Fibroblast of the aortic adventitia (primary cell): ENCODE measurements at regions not wholly inside any gene's neighbourhood (a gene's known extent, or its start where the extent isn't known, plus 50 kb on each side); places are given as distances from the start of the nearest gene placed in this dataset.
A peak's percentile ranks its signal among the peaks of the same experiment; 100 is the strongest.

Experiments
- DNase-seq: peaks from one replicate; pipeline ENCODE4 v3.0.0-alpha.2; 2010; ENCODE audit warnings: low read depth
- H3K4me3 ChIP-seq: 2 replicates; pipeline ENCODE4 v1.5.1; 2011; ENCODE audit warnings: low read depth, mild to moderate bottlenecking, control low read depth, low read length, moderate library complexity
- TF ChIP-seq, protein P1 (sequence below): IDR thresholded peaks from 2 replicates; pipeline ENCODE4 v1.5.1; 2011; ENCODE audit warnings: mild to moderate bottlenecking, low read length, control low read depth, inconsistent platforms; ENCODE audit not compliant: insufficient read depth

DNA sequence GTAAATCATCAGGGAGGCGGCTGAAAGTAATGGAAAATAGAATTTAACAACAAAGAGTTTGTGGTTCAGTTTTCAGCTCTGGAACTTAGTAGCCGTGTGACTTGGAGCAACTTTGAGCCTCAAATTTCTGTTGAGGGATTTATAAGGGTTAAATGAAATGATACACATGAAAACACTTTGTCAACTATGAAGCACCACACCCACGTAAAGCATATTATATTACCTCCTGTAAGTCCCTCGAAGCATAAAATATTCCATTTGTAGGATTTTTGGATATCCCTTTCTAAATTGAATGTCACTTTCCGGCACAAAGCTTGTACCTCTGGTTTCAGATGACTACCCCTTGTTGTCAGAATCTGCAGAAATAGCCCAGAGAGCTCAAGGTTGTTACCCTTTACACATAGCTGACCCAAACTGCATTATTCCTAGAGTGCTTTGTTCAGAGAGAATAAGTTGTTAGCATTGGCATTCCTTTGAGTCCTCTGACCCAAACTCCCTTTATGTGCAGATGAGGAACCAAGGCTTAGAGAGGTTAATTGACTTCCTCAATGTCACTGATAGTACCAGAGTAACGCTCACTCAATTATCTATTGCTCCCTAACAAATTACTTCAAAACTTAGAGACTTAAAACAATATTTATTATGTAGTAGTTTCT, 187.9 kb upstream of the UMPS start:
- no peak overlapping the region for H3K4me3 ChIP-seq
- no peak for DNase-seq
- TF ChIP-seq, protein P1, sequence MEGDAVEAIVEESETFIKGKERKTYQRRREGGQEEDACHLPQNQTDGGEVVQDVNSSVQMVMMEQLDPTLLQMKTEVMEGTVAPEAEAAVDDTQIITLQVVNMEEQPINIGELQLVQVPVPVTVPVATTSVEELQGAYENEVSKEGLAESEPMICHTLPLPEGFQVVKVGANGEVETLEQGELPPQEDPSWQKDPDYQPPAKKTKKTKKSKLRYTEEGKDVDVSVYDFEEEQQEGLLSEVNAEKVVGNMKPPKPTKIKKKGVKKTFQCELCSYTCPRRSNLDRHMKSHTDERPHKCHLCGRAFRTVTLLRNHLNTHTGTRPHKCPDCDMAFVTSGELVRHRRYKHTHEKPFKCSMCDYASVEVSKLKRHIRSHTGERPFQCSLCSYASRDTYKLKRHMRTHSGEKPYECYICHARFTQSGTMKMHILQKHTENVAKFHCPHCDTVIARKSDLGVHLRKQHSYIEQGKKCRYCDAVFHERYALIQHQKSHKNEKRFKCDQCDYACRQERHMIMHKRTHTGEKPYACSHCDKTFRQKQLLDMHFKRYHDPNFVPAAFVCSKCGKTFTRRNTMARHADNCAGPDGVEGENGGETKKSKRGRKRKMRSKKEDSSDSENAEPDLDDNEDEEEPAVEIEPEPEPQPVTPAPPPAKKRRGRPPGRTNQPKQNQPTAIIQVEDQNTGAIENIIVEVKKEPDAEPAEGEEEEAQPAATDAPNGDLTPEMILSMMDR = no peak

DNA sequence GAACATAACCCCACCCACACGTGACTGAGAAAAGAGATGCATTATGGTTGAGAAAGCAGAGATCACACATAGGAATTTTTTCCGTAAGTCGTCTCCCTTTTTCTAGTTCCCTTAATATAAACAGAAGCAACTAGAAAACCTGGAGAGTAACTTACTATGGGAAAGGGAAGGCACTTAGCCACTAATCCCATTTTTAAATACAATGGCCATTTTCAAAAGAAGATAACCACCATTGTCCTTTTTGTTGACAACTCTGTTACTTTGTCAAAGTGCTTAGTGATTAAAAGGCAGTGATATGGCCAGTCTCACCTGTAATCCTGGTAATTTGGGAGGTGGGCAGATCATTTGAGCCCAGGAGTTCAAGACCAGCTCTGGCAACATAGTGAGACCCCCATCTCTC, 184.4 kb upstream of the UMPS start:
- TF ChIP-seq, protein P1 = no peak
- no peak overlapping the region for H3K4me3 ChIP-seq
- DNase-seq = no peak

DNA sequence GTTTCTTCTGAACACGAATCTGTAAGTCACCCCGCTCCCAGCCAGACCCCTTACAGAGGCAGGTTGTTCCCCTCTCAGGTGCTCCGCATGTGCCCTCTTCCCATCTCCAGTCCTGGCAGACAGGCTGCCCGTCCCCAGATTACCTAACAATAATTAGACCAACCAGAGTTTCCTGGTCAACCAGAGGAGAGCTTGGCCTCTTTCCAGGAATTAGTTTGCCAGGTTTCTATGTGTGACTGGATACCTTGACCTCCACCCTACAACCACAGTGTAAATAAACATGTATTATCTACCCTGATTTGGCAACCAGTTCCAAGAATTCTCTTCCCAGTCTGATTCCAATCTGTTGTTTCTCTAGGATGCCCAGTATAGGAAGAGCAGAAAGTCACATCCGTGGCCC, 178.0 kb upstream of the UMPS start:
- H3K4me3 ChIP-seq = no peak overlapping the region
- TF ChIP-seq, protein P1 = no peak
- DNase-seq = no peak

DNA sequence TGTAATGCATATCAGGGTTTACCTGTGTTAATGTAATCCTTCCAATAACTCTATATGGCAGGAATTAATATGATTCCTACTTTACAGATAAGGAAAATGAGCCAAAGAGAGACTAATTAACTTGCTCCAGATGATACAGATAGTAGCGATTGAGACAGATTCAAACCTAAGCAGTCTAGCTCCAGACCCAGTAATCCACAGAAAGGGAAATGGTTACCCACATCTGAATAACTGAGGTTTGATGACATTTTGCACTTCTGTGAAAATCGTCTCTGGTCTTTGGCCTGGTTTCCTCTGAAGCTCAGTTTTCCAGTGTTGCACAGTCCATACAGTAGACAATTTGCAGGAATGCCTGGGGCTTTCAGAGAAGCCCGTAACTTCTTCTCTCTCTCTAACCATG, 177.1 kb upstream of the UMPS start:
- TF ChIP-seq, protein P1 = no peak
- DNase-seq = no peak

DNA sequence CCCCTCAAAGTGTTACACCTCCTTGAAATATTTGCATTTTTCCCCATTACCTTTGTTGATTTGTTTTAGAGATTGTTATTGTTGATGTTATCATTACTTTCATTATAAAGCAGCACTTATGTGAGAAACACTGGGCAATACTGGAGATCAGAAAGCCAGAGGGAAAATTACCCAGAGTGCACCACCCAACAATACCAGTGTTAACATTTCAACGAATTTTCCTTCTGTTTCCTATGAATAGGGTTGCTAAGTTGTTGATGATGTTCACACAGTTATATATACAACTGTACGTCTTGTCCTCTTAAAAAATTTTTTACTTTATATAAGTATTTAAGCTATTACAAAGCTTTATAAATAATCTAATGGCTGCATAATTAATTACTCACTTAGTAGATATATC, 173.6 kb upstream of the UMPS start:
- DNase-seq = no peak
- no peak overlapping the region for H3K4me3 ChIP-seq
- TF ChIP-seq, protein P1 = no peak

More for the DNA sequence above, 177.1 kb upstream of the UMPS start:
- H3K4me3 ChIP-seq = no peak overlapping the region

DNA sequence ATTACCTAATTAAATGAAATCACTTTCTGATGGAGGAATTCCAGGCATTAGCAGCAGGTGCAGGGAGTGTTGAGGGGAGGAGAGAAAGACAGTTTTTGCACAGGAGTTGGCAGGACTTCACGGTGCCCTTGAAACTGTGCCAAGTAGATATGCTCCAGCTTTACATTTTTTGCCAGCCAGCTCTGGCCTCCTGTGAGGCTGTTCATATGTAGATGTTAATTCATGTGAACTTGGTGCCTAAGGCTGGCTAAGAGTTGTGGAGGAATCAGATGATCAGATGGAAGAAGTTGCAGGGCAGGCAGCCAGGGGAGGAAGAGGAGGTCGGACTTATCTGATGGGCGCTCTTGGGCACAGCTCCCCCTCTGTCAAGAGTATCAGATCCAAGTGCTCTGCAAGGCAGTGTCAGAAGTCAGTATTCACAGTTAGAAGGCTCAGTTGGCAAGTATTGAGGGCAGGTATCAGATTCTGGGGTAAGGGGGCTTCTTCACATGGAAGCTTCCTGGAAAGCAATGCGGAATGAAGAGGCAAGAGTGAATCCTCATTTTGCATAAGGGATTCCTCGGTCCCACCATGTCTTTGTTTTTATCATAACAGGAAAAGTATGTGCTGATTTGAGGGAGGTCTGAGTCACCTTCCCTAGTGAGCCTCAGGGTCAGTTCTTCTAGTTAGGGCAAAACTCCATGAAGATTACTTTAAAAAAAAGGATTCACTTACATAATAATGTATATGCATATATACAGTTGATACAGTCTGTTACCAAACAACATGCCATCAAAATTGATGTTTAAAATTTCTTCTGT, 172.6 kb upstream of the UMPS start:
- DNase-seq = peak; percentile 26
- TF ChIP-seq, protein P1 = no peak
- no peak overlapping the region for H3K4me3 ChIP-seq
